ENCODE measurements at regions not wholly inside any gene's neighbourhood (a gene's known extent, or its start where the extent isn't known, plus 50 kb on each side); places are given as distances from the start of the nearest gene placed in this dataset.
"Not testable (repeated sequence)": the region's sequence is repeated elsewhere in the genome, so short reads cannot be mapped to it uniquely, and the experiment has no call there.

- DNase-seq = no peak
Measured at GRCh38 chr5:121658221-121658620, 193.5 kb upstream of the FTMT start.

GRCh38 chr5:121660142-121660541 lies 191.5 kb upstream of the FTMT start:
- DNase-seq = no peak

GRCh38 chr5:121665542-121665941 lies 186.1 kb upstream of the FTMT start:
- DNase-seq = not testable (repeated sequence)

- no peak for DNase-seq
Measured at GRCh38 chr5:121667292-121667691, 184.4 kb upstream of the FTMT start.

GRCh38 chr5:121668635-121669034 lies 183.0 kb upstream of the FTMT start:
- no peak for DNase-seq

- DNase-seq = no peak
Measured at GRCh38 chr5:121671624-121672023, 180.1 kb upstream of the FTMT start.

GRCh38 chr5:121675924-121676323 lies 175.8 kb upstream of the FTMT start:
- DNase-seq = no peak

GRCh38 chr5:121681229-121681855 lies 170.3 kb upstream of the FTMT start:
- DNase-seq = no peak

- DNase-seq = no peak
Measured at GRCh38 chr5:121688126-121688525, 163.6 kb upstream of the FTMT start.

- no peak for DNase-seq
Measured at GRCh38 chr5:121688781-121689180, 162.9 kb upstream of the FTMT start.

- no peak for DNase-seq
Measured at GRCh38 chr5:121691478-121691877, 160.2 kb upstream of the FTMT start.

GRCh38 chr5:121692158-121692557 lies 159.5 kb upstream of the FTMT start:
- no peak for DNase-seq

- DNase-seq = no peak
Measured at GRCh38 chr5:121693864-121694263, 157.8 kb upstream of the FTMT start.

GRCh38 chr5:121695307-121695706 lies 156.4 kb upstream of the FTMT start:
- no peak for DNase-seq

GRCh38 chr5:121698690-121699089 lies 153.0 kb upstream of the FTMT start:
- no peak for DNase-seq

GRCh38 chr5:121701731-121702130 lies 150.0 kb upstream of the FTMT start:
- no peak for DNase-seq

- peak; percentile 4 for DNase-seq
Measured at GRCh38 chr5:121702682-121703081, 149.0 kb upstream of the FTMT start.

GRCh38 chr5:121704291-121704690 lies 147.4 kb upstream of the FTMT start:
- no peak for DNase-seq

GRCh38 chr5:121706686-121707085 lies 145.0 kb upstream of the FTMT start:
- no peak for DNase-seq

- no peak for DNase-seq
Measured at GRCh38 chr5:121707178-121707577, 144.5 kb upstream of the FTMT start.

GRCh38 chr5:121711416-121711815 lies 140.3 kb upstream of the FTMT start:
- DNase-seq = no peak

GRCh38 chr5:121719255-121719654 lies 132.4 kb upstream of the FTMT start:
- no peak for DNase-seq

GRCh38 chr5:121725450-121725849 lies 126.2 kb upstream of the FTMT start:
- DNase-seq = no peak

- DNase-seq = no peak
Measured at GRCh38 chr5:121726991-121727390, 124.7 kb upstream of the FTMT start.

GRCh38 chr5:121731377-121731776 lies 120.3 kb upstream of the FTMT start:
- DNase-seq = no peak
